Fibroblast of villous mesenchyme (primary cell): ENCODE measurements at regions not wholly inside any gene's neighbourhood (a gene's known extent, or its start where the extent isn't known, plus 50 kb on each side); places are given as distances from the start of the nearest gene placed in this dataset.
"Not testable (repeated sequence)": the region's sequence is repeated elsewhere in the genome, so short reads cannot be mapped to it uniquely, and the experiment has no call there.

Experiments
- DNase-seq: peaks from one replicate; pipeline ENCODE4 v3.0.0-alpha.2; 2010; ENCODE audit warnings: low read depth
- H3K4me3 ChIP-seq: 2 replicates; pipeline ENCODE4 v1.5.1; 2011; ENCODE audit warnings: low read depth, mild to moderate bottlenecking, low read length
- TF ChIP-seq, protein P1 (sequence below): IDR thresholded peaks from 2 replicates; pipeline ENCODE4 v1.5.1; 2012; ENCODE audit warnings: low read depth, mild to moderate bottlenecking, low read length; ENCODE audit not compliant: insufficient read depth

DNA sequence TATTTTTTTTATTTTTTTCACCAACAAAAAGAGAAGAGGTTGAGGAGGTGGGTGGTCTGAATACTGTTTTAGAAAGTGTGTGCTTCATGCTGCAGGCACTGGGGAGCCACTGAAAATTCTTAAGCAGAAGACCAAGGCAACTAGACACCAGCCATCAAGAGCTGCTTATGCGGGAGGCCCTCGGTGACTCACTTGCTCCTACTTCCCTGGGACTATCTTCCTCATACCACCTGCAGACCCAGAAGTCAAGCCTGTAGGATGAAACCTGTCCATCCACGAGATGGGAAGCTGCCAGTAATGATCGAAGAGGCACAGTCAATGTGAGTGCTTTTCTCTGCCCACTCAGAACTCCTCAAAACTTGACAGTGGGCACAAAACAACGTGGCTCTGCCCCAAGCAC, 125.8 kb upstream of the SLC44A1 start:
- TF ChIP-seq, protein P1, sequence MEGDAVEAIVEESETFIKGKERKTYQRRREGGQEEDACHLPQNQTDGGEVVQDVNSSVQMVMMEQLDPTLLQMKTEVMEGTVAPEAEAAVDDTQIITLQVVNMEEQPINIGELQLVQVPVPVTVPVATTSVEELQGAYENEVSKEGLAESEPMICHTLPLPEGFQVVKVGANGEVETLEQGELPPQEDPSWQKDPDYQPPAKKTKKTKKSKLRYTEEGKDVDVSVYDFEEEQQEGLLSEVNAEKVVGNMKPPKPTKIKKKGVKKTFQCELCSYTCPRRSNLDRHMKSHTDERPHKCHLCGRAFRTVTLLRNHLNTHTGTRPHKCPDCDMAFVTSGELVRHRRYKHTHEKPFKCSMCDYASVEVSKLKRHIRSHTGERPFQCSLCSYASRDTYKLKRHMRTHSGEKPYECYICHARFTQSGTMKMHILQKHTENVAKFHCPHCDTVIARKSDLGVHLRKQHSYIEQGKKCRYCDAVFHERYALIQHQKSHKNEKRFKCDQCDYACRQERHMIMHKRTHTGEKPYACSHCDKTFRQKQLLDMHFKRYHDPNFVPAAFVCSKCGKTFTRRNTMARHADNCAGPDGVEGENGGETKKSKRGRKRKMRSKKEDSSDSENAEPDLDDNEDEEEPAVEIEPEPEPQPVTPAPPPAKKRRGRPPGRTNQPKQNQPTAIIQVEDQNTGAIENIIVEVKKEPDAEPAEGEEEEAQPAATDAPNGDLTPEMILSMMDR: no peak
- DNase-seq: no peak
- H3K4me3 ChIP-seq: no peak overlapping the region

DNA sequence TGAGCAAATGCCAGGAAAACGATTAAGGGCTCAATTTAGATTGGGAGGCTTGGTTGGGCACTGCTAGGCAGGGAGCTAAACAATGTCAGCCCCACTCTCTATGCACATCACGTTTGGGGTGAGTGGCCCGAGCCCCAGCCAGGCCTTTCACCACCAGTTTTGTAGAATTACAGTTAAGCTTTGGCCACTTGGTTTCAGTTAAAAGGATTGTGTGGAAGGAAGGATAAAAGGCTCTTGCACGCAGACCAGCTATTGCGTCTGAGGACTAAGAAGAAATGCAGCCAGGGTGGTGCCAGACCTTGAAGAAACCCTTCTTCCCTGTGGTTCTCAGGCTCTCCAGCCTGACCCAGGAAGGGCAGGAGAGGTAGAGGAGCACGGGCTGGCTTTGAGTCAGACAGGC, 125.3 kb upstream of the SLC44A1 start:
- DNase-seq: peak; percentile 33
- TF ChIP-seq, protein P1: no peak
- no peak overlapping the region for H3K4me3 ChIP-seq

DNA sequence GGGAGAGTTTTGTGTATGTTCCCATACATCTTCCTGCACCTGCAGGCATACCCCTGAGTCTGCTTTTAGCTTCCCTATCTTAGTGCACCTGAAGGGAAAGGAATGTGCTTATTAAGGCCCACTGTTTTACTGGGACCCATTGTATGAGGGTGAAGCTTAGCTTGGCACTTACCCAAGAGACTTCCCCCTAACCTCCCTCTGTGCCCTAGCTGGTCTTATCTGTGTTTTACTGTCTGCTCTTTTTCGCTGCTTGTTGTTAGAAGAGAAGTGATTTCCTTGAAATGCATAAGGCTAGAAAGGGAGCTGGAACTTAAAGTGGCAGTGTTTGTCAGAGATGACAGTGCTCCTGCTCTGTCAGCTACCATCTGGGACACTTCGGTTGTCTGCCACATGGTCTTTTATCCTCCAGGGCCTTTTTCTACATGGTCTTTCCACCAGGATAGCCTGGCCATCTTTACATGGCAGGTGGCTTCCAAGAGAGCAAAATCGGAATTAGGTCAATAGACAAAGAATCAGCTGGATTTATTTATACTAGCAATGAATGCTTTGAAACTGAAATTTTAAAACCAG, 122.5 kb upstream of the SLC44A1 start:
- H3K4me3 ChIP-seq: no peak overlapping the region
- DNase-seq: no peak
- TF ChIP-seq, protein P1: no peak

DNA sequence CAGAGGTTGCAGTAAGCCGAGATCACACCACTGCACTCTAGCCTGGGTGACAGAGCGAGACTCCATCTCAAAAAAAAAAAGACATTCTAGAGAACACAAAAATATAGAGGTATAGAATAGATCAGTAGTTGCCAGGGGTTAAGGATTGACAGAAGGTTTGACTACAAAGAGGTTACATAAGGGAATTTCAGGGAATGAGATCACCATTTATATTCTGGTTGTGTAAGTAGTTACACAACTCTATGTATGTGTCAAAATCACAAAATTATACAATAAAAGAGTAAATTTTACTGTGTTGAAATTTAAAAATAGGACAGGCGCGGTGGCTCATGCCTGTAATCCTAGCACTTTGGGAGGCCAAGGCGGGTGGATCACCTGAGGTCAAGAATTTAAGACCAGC, 119.9 kb upstream of the SLC44A1 start:
- DNase-seq, H3K4me3 ChIP-seq: not testable (repeated sequence)

DNA sequence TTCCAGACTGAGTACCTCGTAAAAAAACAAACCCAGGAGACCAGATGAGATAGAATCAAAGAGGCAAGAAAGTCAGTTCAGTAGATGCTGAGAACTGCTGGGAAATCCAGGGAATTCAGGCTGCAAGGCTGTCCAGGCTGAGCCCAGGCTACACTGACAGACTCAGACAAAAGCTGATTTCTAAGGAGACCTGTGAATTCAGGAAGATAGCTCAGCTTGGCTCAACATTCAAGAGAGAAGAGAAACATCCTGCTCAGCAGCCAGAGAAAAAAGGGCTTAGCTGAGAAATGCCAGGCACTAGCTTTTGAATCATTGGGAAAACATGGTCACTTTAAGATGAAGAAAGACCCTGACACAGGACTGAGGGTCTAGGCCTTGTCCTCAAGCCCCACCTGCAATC, 118.2 kb upstream of the SLC44A1 start:
- no peak overlapping the region for H3K4me3 ChIP-seq
- no peak for DNase-seq
- TF ChIP-seq, protein P1: no peak

DNA sequence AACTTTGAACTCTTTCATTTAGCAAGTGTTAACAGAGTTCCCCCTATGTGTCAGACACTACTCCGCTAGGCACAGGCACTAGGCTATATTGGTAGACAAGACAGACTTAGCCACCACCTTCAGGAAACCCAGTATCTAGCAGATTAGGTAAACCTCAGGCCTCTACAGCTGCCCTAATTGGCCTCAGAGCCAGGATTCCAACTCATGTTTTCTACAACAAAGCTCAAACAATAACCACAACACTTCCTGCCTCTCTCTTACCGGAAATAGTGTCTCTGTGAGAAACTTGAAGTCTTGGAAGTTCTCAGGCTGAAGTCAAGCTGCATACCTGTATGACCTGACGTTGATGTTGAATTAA, 116.6 kb upstream of the SLC44A1 start:
- H3K4me3 ChIP-seq: no peak overlapping the region
- TF ChIP-seq, protein P1: no peak
- DNase-seq: peak; percentile 76

DNA sequence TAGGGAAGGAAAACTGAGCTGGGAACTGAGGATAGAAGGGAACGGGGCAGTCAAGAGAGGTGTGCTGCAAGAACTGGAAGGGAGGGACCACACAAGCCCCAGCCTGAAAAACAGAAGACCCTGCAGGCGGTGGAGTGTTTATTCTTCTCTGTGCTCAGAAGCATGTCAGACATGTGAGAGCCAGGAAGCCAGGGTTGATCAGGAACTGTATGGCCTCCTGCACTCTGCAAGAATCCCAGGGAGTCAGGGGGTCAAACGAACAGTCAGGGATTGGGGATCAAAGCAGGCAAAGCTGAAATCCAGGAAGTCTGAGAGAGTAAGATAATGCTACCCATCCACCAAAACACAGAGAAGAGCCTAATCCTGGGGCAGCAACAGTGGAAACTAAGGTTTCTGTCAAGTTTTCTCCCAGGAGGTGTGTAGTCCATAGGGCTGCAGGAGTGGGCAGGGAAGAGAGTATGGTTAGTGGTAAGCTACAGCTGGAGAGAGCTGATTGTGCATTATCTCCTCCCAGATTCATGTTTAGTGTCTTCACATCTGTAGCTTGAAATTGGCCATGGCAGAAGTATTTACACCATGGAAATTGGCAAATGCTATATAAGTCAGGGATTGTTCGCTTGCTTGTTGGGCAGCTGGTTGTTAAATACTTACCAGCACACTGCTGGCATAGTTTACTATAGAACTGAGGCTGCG, 115.4 kb upstream of the SLC44A1 start:
- TF ChIP-seq, protein P1: no peak
- DNase-seq: peak; percentile 16
- no peak overlapping the region for H3K4me3 ChIP-seq
